Common myeloid progenitor, CD34-positive (primary cell): ENCODE measurements at regions not wholly inside any gene's neighbourhood (a gene's known extent, or its start where the extent isn't known, plus 50 kb on each side); places are given as distances from the start of the nearest gene placed in this dataset.

Experiments used
- CTCF ChIA-PET: fragments of 350-600 bp; sonication (Branson Sonifier 250); formaldehyde crosslinking; loops from one replicate; lab custom pipeline; 2021; ENCODE audit warnings: antibody characterized with exemption; lab: Charles Lee
- POLR2A ChIA-PET: fragments of 350-600 bp; sonication (Branson Sonifier 250); formaldehyde crosslinking; loops from one replicate; lab custom pipeline; 2021; ENCODE audit warnings: antibody characterized with exemption; lab: Charles Lee
- DNase-seq, 3 donors: peaks; one replicate each; pipeline versions ENCODE4 v3.0.0 to v3.0.0-alpha.2; 2013
- H3K27ac ChIP-seq, 2 experiments: 1 replicate in 1 of 2; 2 replicates in 1 of 2; pipeline ENCODE4 v1.7.0; 2013; ENCODE audit warnings: inconsistent platforms in 2 of 2, low read length in 2 of 2, mild to moderate bottlenecking in 2 of 2, low read depth in 1 of 2, moderate library complexity in 1 of 2; ENCODE audit not compliant: severe bottlenecking in 2 of 2, insufficient read depth in 1 of 2, poor library complexity in 1 of 2
- H3K27me3 ChIP-seq, 5 experiments: replicated peaks in 2 of 5; 1 replicate in 3 of 5; 2 replicates in 2 of 5; pipeline versions ENCODE4 v1.6.1 to v1.7.0; 2013; ENCODE audit warnings: low read length in 4 of 5, mild to moderate bottlenecking in 2 of 5, moderate library complexity in 2 of 5, inconsistent platforms in 1 of 5; ENCODE audit not compliant: insufficient read depth in 5 of 5, control insufficient read depth in 4 of 5
- H3K36me3 ChIP-seq, 4 experiments: 1 replicate in 2 of 4; 2 replicates in 2 of 4; pipeline versions ENCODE4 v1.6.1 to v1.7.0; 2013; ENCODE audit warnings: low read length in 3 of 4, control low read depth in 1 of 4, mild to moderate bottlenecking in 1 of 4; ENCODE audit not compliant: control insufficient read depth in 4 of 4, insufficient read depth in 4 of 4
- H3K4me1 ChIP-seq, 4 experiments: 1 replicate in 3 of 4; 2 replicates in 1 of 4; pipeline versions ENCODE4 v1.6.1 to v1.7.1; 2013; ENCODE audit warnings: low read length in 3 of 4, mild to moderate bottlenecking in 3 of 4, control low read depth in 1 of 4, inconsistent platforms in 1 of 4, moderate library complexity in 1 of 4; ENCODE audit not compliant: control insufficient read depth in 4 of 4, insufficient read depth in 4 of 4; ENCODE audit errors: control extremely low read depth in 1 of 4
- H3K4me3 ChIP-seq, 7 experiments: 1 replicate in 4 of 7; 2 replicates in 3 of 7; pipeline versions ENCODE4 v1.5.1 to v1.7.0; 2013; ENCODE audit warnings: mild to moderate bottlenecking in 7 of 7, low read length in 6 of 7, moderate library complexity in 6 of 7, inconsistent platforms in 2 of 7, low read depth in 2 of 7, control low read depth in 1 of 7; ENCODE audit not compliant: insufficient read depth in 4 of 7, control insufficient read depth in 1 of 7; ENCODE audit errors: extremely low read depth in 1 of 7
- H3K9me3 ChIP-seq, 5 experiments: 1 replicate in 4 of 5; 2 replicates in 1 of 5; pipeline versions ENCODE4 v1.6.1 to v1.7.1; 2013; ENCODE audit warnings: low read length in 4 of 5, mild to moderate bottlenecking in 2 of 5, inconsistent platforms in 1 of 5, low read depth in 1 of 5, moderate library complexity in 1 of 5; ENCODE audit not compliant: control insufficient read depth in 4 of 5, insufficient read depth in 2 of 5; ENCODE audit errors: control extremely low read depth in 1 of 5
- WGBS: methylation state at CpG from one replicate; pipeline ENCODE4 v1.1.5; 2013; ENCODE audit not compliant: insufficient coverage; 5-methylcytosine and 5-hydroxymethylcytosine counted together

DNA sequence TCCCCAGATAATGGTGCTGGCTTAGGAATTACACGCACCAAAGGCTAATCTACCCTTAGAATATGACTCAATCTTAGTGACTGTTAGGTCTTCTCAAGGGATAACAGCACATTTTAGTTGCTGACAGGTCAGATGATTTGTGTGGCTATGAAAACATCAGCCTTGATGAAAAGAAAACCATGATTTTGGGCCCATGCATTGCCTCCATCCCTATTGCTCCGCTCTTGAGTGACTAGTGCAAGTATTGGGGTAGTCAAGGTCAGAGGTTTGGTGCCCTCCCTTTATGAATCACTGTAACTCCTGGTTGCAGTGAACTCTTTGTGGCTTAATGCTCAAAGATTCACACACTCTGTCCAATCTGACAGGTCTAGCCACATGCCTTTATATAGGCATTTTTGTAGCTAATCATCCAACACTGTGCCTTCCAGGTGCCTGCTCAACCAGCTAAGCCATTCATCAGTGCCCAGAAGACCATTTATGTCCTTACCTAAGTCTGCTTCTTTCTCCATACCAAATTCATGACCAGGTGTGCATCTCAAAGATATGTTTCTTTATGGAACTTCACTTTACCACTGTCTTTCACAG, 251.6 kb downstream of the KCNJ2 start:
- Histone ChIP-seq H3K9me3 (no peaks in the 10 kb centered on the region), H3K36me3 (no peaks in the 10 kb centered on the region), H3K27me3 (no peaks in the 10 kb centered on the region), H3K4me1 (no peaks in the 10 kb centered on the region), H3K27ac (no peak overlapping the region), H3K4me3 (no peak overlapping the region)
- DNase-seq: no peak
- WGBS: 95% methylated on average over 2 of the region's 2 CpGs
- ChIA-PET POLR2A (no interaction called here), CTCF (no interaction called here)

DNA sequence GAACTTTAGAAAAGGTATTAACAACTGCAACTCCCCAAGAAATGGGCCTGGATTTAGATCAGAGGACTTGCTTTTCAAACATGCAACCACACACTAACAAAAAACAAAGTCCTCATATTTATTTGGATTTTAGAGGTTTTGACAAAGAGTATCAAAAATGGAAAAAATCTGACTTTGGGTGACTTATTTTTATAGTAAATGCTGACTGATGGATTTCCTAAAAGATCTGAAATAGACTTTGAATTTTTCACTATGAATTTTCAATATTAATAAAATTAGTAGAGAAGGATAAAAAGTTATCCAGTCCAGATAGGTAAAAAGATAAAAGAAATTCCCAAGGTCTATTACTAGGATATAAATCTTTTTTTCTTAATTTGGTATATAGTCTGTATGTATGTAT, 253.5 kb downstream of the KCNJ2 start:
- DNase-seq: no peak
- Histone ChIP-seq H3K4me3 (no peak overlapping the region), H3K36me3 (no peaks in the 10 kb centered on the region), H3K27me3 (no peaks in the 10 kb centered on the region), H3K9me3 (no peaks in the 10 kb centered on the region), H3K4me1 (no peaks in the 10 kb centered on the region), H3K27ac (no peak overlapping the region)
- ChIA-PET CTCF (no interaction called here), POLR2A (no interaction called here)

DNA sequence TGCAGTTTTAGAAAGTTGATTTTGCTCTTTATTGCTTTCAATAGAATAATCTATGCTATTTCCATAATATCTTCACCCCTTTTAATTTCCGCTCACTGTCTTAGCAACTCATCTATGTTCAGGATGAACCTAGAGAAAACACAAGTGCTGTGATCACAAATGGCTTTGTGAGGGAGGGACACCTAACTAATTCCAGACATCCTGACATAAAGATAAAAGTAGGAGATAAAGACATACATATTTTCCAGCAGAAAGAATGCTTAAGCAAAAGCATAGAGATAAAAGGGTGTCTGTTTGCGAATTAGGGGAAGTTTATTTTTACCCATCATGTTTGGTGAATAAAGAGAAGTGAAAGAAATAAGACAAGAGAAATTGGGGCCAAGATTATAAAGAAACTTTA, 254.2 kb downstream of the KCNJ2 start:
- Histone ChIP-seq H3K36me3 (no peaks in the 10 kb centered on the region), H3K27ac (no peak overlapping the region), H3K4me1 (no peaks in the 10 kb centered on the region), H3K4me3 (no peak overlapping the region), H3K9me3 (no peaks in the 10 kb centered on the region), H3K27me3 (no peaks in the 10 kb centered on the region)
- WGBS: no CpG with 5 or more reads among the region's 2 CpGs
- DNase-seq: no peak
- POLR2A ChIA-PET: no interaction called here
- CTCF ChIA-PET: no interaction called here

DNA sequence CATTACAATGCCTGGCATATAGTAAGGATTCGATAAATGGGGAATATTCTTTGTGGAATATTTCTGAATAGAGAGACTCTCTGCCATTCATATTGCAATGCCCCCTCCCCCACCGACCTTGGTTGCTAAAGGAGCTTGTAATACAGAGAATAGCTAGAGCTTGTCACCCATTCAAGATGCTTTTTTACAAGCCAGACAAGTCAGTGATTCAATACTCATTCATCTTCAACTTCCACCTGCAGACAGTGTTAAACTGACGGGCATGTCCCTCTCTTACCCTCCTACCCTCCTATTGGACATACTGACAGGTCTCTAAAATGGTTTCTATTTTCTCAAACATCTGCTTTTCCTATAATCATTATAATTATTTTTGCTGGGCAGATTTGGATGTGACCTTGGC, 257.4 kb downstream of the KCNJ2 start:
- ChIA-PET CTCF (no interaction called here), POLR2A (no interaction called here)
- H3K36me3 ChIP-seq: no peaks in the 10 kb centered on the region

DNA sequence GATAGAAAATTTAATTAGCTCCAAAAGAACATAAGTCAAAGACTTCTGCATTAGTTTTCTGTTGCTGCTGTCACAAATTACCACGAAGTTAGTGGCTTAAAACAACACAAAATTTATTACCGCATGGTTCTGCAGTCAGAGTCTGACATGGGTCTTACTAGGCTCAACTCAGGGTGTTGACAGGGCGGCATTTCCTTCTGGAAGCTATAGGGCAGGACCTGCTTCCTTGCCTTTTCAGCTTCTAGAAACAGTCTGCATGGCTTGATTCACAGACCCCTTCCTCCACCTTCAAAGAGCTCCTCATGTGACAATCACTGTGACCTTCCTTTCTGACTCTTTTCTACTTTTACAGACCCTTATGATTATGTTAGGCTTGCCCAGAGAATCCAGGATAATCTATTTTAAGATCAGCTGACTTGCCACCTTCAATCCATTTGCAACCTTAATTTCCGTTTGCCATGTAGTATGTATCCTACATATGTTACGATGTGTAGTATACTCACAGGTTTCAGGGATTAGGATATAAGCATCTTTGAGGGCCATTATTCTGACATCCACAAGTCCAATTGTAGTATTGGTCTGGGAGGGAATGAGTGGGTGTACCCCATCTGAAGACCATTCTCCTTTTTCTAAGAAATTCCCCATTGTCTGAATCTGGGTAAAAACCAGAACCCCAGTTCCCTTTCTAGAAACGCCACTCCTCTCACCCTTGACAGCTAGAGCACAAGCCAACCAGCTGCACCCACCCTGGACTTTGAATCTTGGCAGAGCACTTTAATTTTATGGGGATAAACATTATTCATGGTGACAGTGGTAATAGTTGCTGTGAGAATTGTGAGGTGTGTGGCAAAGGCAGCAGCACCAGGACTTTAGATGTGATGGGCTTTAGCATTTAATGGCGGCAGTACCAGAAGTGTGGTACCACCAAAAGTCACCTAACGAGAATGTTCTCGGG, 265.5 kb downstream of the KCNJ2 start:
- no peak overlapping the region for H3K27ac ChIP-seq
- ChIA-PET POLR2A (no interaction called here), CTCF (no interaction called here)
- H3K9me3 ChIP-seq: no peaks in the 10 kb centered on the region
- H3K4me1 ChIP-seq: no peaks in the 10 kb centered on the region
- H3K4me3 ChIP-seq: no peak overlapping the region
- no peaks in the 10 kb centered on the region for H3K36me3 ChIP-seq
- H3K27me3 ChIP-seq: no peaks in the 10 kb centered on the region
- 78% methylated on average over 7 of the region's 9 CpGs for WGBS
- no peak for DNase-seq

More for the DNA sequence above, 257.4 kb downstream of the KCNJ2 start:
- no peak overlapping the region for H3K27ac ChIP-seq
- H3K27me3 ChIP-seq: no peaks in the 10 kb centered on the region
- 89% methylated on average over 1 of the region's 3 CpGs for WGBS
- no peak overlapping the region for H3K4me3 ChIP-seq
- DNase-seq: no peak
- H3K4me1 ChIP-seq: no peaks in the 10 kb centered on the region
- no peaks in the 10 kb centered on the region for H3K9me3 ChIP-seq

DNA sequence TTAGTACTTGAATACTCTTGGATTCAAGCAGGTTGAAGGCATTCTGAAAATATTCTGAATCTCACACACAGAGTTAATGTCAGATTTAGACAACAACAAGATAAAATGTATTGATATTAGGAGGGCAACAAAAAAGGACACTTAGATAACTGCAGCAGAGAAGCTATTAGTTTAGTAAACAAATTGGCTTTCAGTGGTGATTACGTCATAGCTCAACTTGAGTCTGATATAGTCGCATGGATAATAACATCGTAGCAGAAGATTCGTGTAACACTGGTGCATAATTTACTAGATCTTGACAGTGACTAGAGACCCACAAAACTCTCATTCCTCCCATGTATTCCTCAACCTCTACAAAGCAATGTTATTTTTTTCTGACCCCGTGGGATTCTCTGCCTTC, 268.3 kb downstream of the KCNJ2 start:
- Histone ChIP-seq H3K27ac (no peak overlapping the region), H3K36me3 (no peaks in the 10 kb centered on the region), H3K9me3 (no peaks in the 10 kb centered on the region), H3K27me3 (no peaks in the 10 kb centered on the region), H3K4me3 (no peak overlapping the region), H3K4me1 (no peaks in the 10 kb centered on the region)
- DNase-seq: no peak
- ChIA-PET POLR2A (no interaction called here), CTCF (interaction anchor here (1.3 kb wide), 1 partner anchor 17 kb away, joined by 3 read pairs; no protein-coding TSS in a partner anchor)
- WGBS: 96% methylated on average over 5 of the region's 5 CpGs

DNA sequence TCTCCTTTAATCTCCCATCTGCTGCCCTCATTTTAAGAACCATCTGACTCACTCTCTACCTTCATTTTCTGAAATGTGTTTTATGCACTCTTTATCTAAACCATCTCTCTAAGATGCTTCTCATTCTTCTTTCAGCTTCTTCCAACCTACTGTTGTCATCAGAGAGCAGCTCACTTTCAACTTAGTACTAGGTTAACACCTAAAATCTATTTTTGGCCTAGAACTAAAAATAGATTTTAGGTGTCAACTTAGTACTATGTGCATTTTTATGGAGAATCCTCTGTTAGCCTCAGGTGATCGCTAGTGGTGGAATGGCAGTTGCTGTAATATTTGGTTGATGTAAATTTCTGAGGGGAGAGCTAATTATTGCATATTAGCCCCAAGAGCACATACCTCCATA, 277.1 kb downstream of the KCNJ2 start:
- Histone ChIP-seq H3K36me3 (no peaks in the 10 kb centered on the region), H3K27ac (no peak overlapping the region), H3K27me3 (no peaks in the 10 kb centered on the region), H3K4me3 (no peak overlapping the region), H3K4me1 (no peaks in the 10 kb centered on the region), H3K9me3 (peaks cover 0 to 4% (median 0%) of the 10 kb centered on the region in 5 experiments)
- DNase-seq: no peak
- WGBS: no CpG with 5 or more reads among the region's 1 CpG
- ChIA-PET CTCF (no interaction called here), POLR2A (no interaction called here)
